Mesendoderm (in vitro differentiated cells): ENCODE measurements at regions not wholly inside any gene's neighbourhood (a gene's known extent, or its start where the extent isn't known, plus 50 kb on each side); places are given as distances from the start of the nearest gene placed in this dataset.

ENCODE experiments used
- DNase-seq: peaks from one replicate; pipeline ENCODE4 v3.0.0; 2013
- H2AK5ac ChIP-seq: 2 replicates; pipeline ENCODE4 v1.6.1; 2013; ENCODE audit warnings: low read length, inconsistent platforms
- H2BK120ac ChIP-seq: 2 replicates; pipeline ENCODE4 v1.6.1; 2013; ENCODE audit warnings: low read depth, mild to moderate bottlenecking, low read length, moderate library complexity, mixed read lengths
- H2BK15ac ChIP-seq: replicated peaks from 2 replicates; pipeline ENCODE4 v1.6.1; 2013; ENCODE audit warnings: low read depth, mild to moderate bottlenecking, moderate library complexity
- H2BK5ac ChIP-seq: 2 replicates; pipeline ENCODE4 v1.6.1; 2013; ENCODE audit warnings: low read length, inconsistent platforms
- H3K18ac ChIP-seq: 2 replicates; pipeline ENCODE4 v1.6.1; 2013; ENCODE audit warnings: mild to moderate bottlenecking, low read length, mixed read lengths
- H3K23ac ChIP-seq: one replicate; pipeline ENCODE4 v1.6.1; 2013; ENCODE audit warnings: low read length
- H3K27ac ChIP-seq: 2 replicates; pipeline ENCODE4 v1.5.1; 2013; ENCODE audit warnings: low read depth, mild to moderate bottlenecking, inconsistent platforms, low read length, moderate library complexity
- H3K27me3 ChIP-seq: 2 replicates; pipeline ENCODE4 v1.6.1; 2013; ENCODE audit warnings: low read length, control low read depth, mild to moderate bottlenecking, inconsistent platforms; ENCODE audit not compliant: insufficient read depth, poor library complexity
- H3K36me3 ChIP-seq: 2 replicates; pipeline ENCODE4 v1.6.1; 2013; ENCODE audit warnings: low read length, inconsistent platforms; ENCODE audit not compliant: control insufficient read depth, insufficient read depth
- H3K4ac ChIP-seq: one replicate; pipeline ENCODE4 v1.6.1; 2013; ENCODE audit warnings: low read depth, mild to moderate bottlenecking, low read length, moderate library complexity
- H3K4me1 ChIP-seq: 2 replicates; pipeline ENCODE4 v1.6.1; 2013; ENCODE audit warnings: low read depth, low read length, inconsistent platforms; ENCODE audit not compliant: control insufficient read depth
- H3K4me2 ChIP-seq: 2 replicates; pipeline ENCODE4 v1.6.1; 2013; ENCODE audit warnings: low read length
- H3K4me3 ChIP-seq: 2 replicates; pipeline ENCODE4 v1.5.1; 2013; ENCODE audit warnings: mild to moderate bottlenecking, low read length
- H3K56ac ChIP-seq: one replicate; pipeline ENCODE4 v1.6.1; 2013; ENCODE audit warnings: low read length
- H3K79me1 ChIP-seq: 2 replicates; pipeline ENCODE4 v1.6.1; 2013; ENCODE audit warnings: low read length, inconsistent platforms
- H3K79me2 ChIP-seq: 2 replicates; pipeline ENCODE4 v1.6.1; 2013; ENCODE audit warnings: mild to moderate bottlenecking, low read length; ENCODE audit not compliant: control insufficient read depth, insufficient read depth
- H3K9ac ChIP-seq: 2 replicates; pipeline ENCODE4 v1.6.1; 2013; ENCODE audit warnings: low read length, inconsistent platforms
- H4K5ac ChIP-seq: one replicate; pipeline ENCODE4 v1.6.1; 2013; ENCODE audit warnings: low read length
- H4K8ac ChIP-seq: one replicate; pipeline ENCODE4 v1.6.1; 2013; ENCODE audit warnings: low read depth, mild to moderate bottlenecking, control low read depth, low read length, moderate library complexity
- WGBS: extraction: QIAGEN DNeasy Blood & Tissue Kit; methylation state at CpG from one replicate; pipeline ENCODE4 v1.1.7; 2013; ENCODE audit warnings: low lambda C conversion rate, missing lambda C conversion rate; ENCODE audit not compliant: insufficient coverage; ENCODE audit errors: extremely low coverage; 5-methylcytosine and 5-hydroxymethylcytosine counted together

GRCh38 chr22:48071828-48072227, 1309.4 kb downstream of the TBC1D22A start:
- Histone ChIP-seq H3K27me3 (no peaks in the 10 kb centered on the region), H3K79me1 (no peaks in the 10 kb centered on the region), H2BK15ac (no peak overlapping the region), H4K5ac (no peak overlapping the region), H3K4me1 (no peaks in the 10 kb centered on the region), H3K36me3 (no peaks in the 10 kb centered on the region), H3K4me3 (no peak overlapping the region), H3K4me2 (no peak overlapping the region), H3K9ac (no peak overlapping the region), H2BK5ac (no peak overlapping the region), H3K23ac (no peak overlapping the region), H3K18ac (no peak overlapping the region), H3K79me2 (no peaks in the 10 kb centered on the region), H4K8ac (no peak overlapping the region), H3K27ac (no peak overlapping the region), H2AK5ac (no peak overlapping the region), H3K56ac (no peak overlapping the region), H3K4ac (no peak overlapping the region), H2BK120ac (no peak overlapping the region)
- WGBS = no CpG with 5 or more reads among the region's 7 CpGs
- DNase-seq = no peak

- H3K4me2 ChIP-seq = no peak overlapping the region
- no peak overlapping the region for H3K4ac ChIP-seq
- H3K4me1 ChIP-seq = no peaks in the 10 kb centered on the region
- H3K23ac ChIP-seq = no peak overlapping the region
- H3K27ac ChIP-seq = no peak overlapping the region
- no peaks in the 10 kb centered on the region for H3K27me3 ChIP-seq
- no CpG with 5 or more reads among the region's 10 CpGs for WGBS
- no peaks in the 10 kb centered on the region for H3K79me1 ChIP-seq
- H2AK5ac ChIP-seq = no peak overlapping the region
- H3K56ac ChIP-seq = no peak overlapping the region
- H4K8ac ChIP-seq = no peak overlapping the region
- no peak overlapping the region for H3K18ac ChIP-seq
- no peaks in the 10 kb centered on the region for H3K79me2 ChIP-seq
- no peaks in the 10 kb centered on the region for H3K36me3 ChIP-seq
- H2BK5ac ChIP-seq = no peak overlapping the region
- no peak overlapping the region for H3K4me3 ChIP-seq
- DNase-seq = no peak
- H2BK120ac ChIP-seq = no peak overlapping the region
- H3K9ac ChIP-seq = no peak overlapping the region
- H2BK15ac ChIP-seq = no peak overlapping the region
- no peak overlapping the region for H4K5ac ChIP-seq
These were observed 1308.9 kb downstream of the TBC1D22A start for GRCh38 chr22:48071305-48071704.

GRCh38 chr22:48070760-48071159, 1308.3 kb downstream of the TBC1D22A start:
- no peak overlapping the region for H2AK5ac ChIP-seq
- H3K23ac ChIP-seq = no peak overlapping the region
- H3K36me3 ChIP-seq = no peaks in the 10 kb centered on the region
- H3K4me2 ChIP-seq = no peak overlapping the region
- H2BK120ac ChIP-seq = no peak overlapping the region
- no peak overlapping the region for H3K4me3 ChIP-seq
- H2BK5ac ChIP-seq = no peak overlapping the region
- no peak overlapping the region for H3K27ac ChIP-seq
- no peak overlapping the region for H3K56ac ChIP-seq
- no peak overlapping the region for H3K9ac ChIP-seq
- peak; percentile 78 for DNase-seq
- H2BK15ac ChIP-seq = no peak overlapping the region
- H3K79me1 ChIP-seq = no peaks in the 10 kb centered on the region
- WGBS = no CpG with 5 or more reads among the region's 4 CpGs
- H3K18ac ChIP-seq = no peak overlapping the region
- no peaks in the 10 kb centered on the region for H3K27me3 ChIP-seq
- no peak overlapping the region for H4K8ac ChIP-seq
- no peaks in the 10 kb centered on the region for H3K79me2 ChIP-seq
- H3K4ac ChIP-seq = no peak overlapping the region
- no peaks in the 10 kb centered on the region for H3K4me1 ChIP-seq
- no peak overlapping the region for H4K5ac ChIP-seq

- Histone ChIP-seq H4K5ac (no peak overlapping the region), H3K23ac (no peak overlapping the region), H3K56ac (no peak overlapping the region), H3K79me2 (no peaks in the 10 kb centered on the region), H3K18ac (no peak overlapping the region), H3K4ac (no peak overlapping the region), H2BK5ac (no peak overlapping the region), H2AK5ac (no peak overlapping the region), H4K8ac (no peak overlapping the region), H3K27me3 (no peaks in the 10 kb centered on the region), H3K79me1 (no peaks in the 10 kb centered on the region), H3K9ac (no peak overlapping the region), H3K4me2 (no peak overlapping the region), H3K36me3 (no peaks in the 10 kb centered on the region), H2BK120ac (no peak overlapping the region), H3K4me3 (no peak overlapping the region), H2BK15ac (no peak overlapping the region), H3K27ac (no peak overlapping the region), H3K4me1 (no peaks in the 10 kb centered on the region)
- DNase-seq = no peak
- no CpG with 5 or more reads among the region's 9 CpGs for WGBS
These were observed 1307.6 kb downstream of the TBC1D22A start for GRCh38 chr22:48070083-48070482.

- H2BK5ac ChIP-seq = no peak overlapping the region
- no peak overlapping the region for H2BK15ac ChIP-seq
- no peak overlapping the region for H2BK120ac ChIP-seq
- no peak for DNase-seq
- H3K23ac ChIP-seq = no peak overlapping the region
- H3K4me2 ChIP-seq = no peak overlapping the region
- H3K4me3 ChIP-seq = no peak overlapping the region
- H4K5ac ChIP-seq = no peak overlapping the region
- no peak overlapping the region for H3K27ac ChIP-seq
- no peaks in the 10 kb centered on the region for H3K79me2 ChIP-seq
- no peak overlapping the region for H3K4ac ChIP-seq
- no peaks in the 10 kb centered on the region for H3K4me1 ChIP-seq
- H3K9ac ChIP-seq = no peak overlapping the region
- no peaks in the 10 kb centered on the region for H3K36me3 ChIP-seq
- no peaks in the 10 kb centered on the region for H3K79me1 ChIP-seq
- no peak overlapping the region for H4K8ac ChIP-seq
- H3K27me3 ChIP-seq = no peaks in the 10 kb centered on the region
- no CpG with 5 or more reads among the region's 2 CpGs for WGBS
- no peak overlapping the region for H3K56ac ChIP-seq
- H3K18ac ChIP-seq = no peak overlapping the region
- no peak overlapping the region for H2AK5ac ChIP-seq
These were observed 1306.8 kb downstream of the TBC1D22A start for GRCh38 chr22:48069256-48069655.

GRCh38 chr22:48068323-48068885, 1306.0 kb downstream of the TBC1D22A start:
- no peaks in the 10 kb centered on the region for H3K36me3 ChIP-seq
- no CpG with 5 or more reads among the region's 18 CpGs for WGBS

More at GRCh38 chr22:48068323-48068885, 1306.0 kb downstream of the TBC1D22A start:
- Histone ChIP-seq H3K56ac (no peak overlapping the region), H4K5ac (no peak overlapping the region), H2BK120ac (no peak overlapping the region), H2BK15ac (no peak overlapping the region), H3K23ac (no peak overlapping the region), H3K79me1 (no peaks in the 10 kb centered on the region), H2BK5ac (no peak overlapping the region), H4K8ac (no peak overlapping the region), H3K27me3 (no peaks in the 10 kb centered on the region), H3K79me2 (no peaks in the 10 kb centered on the region), H3K4me2 (no peak overlapping the region), H3K4me3 (no peak overlapping the region), H3K4me1 (no peaks in the 10 kb centered on the region), H3K9ac (no peak overlapping the region), H3K18ac (no peak overlapping the region), H3K4ac (no peak overlapping the region), H3K27ac (no peak overlapping the region), H2AK5ac (no peak overlapping the region)
- no peak for DNase-seq
